ENCODE measurements at regions not wholly inside any gene's neighbourhood (a gene's known extent, or its start where the extent isn't known, plus 50 kb on each side); places are given as distances from the start of the nearest gene placed in this dataset.
"Not testable (repeated sequence)": the region's sequence is repeated elsewhere in the genome, so short reads cannot be mapped to it uniquely, and the experiment has no call there.

DNA sequence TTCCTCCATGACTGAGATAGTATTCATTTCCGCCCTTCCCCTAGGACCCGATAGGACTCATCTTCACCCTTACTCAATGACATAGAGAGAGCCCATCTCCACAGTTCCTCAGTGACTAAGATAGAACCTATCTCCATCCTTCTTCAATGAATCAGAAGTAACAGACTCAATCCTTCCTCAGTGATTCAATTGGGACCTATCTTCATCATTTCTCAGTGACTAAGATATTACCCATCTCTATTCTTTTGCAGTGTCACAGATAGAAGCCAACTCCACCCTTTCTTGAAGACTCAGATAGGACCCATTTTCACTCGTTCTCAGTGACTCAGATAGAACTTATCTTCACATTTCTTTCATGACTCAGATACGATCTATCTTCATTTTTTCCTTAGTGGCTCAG is 164.6 kb downstream of the FBXO4 start:
- no peak for DNase-seq (ENCODE audit: low read depth in 2 of 2)

DNA sequence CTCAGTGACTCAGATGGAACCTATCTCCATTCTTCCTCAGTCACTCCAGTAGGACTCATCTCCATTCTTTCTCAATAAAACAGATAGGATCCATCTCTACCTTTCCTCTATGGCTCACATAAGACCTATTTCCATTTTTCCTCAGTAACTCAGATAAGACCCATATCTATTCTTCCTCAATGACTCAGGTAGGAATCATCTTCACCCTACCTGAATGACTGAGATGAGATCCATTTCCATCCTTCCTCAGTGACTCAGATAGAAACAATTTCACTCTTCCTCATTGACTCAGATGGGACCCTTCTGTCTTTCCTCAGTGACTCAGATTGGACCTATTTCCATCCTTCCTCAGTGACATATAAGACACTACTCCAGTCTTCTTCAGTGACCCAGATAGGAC is 165.1 kb downstream of the FBXO4 start:
- DNase-seq (ENCODE audit: low read depth in 2 of 2), result no peak

DNA sequence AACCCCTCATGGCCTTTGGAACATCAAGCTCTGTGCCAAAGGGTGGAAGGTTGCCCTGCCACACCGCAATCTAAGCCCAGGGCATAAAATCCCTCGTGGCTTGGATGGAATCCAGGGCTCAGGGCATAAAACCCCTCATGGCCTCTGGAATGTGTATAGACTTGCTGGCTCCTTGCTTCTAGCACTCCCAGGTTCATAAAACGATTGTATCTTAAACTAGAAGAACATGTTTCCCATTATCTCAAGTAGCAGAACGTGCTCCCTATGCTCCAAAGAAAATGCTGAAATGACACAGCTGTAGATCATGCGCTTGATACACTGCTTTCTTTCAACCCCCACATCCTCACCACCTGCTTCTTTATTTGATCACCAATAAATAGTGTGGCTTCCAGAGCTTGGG is 174.8 kb downstream of the FBXO4 start:
- not testable (repeated sequence) for DNase-seq (ENCODE audit: low read depth in 2 of 2)

- no peak for DNase-seq (ENCODE audit: low read depth in 2 of 2)
Measured at GRCh38 chr5:42108468-42108867, 183.4 kb downstream of the FBXO4 start.

DNA sequence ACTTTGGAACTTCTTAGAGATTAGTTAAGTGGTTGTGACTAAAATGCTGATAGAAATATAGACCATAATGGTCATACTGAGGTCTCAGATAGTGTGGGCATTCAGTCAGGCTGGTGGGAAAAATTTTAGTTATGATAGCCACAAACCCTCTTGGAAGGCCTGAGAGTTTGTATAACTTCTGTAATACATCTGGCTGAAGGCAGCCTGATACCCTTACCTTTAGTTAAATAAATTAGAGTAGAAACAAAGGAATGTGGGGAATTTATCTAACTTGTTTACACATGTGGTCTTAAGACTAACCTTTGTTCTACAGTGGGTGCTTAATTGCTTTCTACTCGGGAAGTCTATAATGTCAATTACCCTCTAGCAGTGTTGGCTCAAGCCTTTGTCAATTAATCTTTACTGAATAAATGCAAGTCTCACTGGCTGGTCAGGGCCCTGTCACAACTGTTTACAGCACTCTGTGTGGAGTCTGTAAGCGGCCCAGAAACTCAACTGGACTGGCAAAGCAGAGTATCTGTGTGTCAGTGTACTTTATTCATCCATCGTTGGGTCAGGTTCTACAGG is 184.0 kb downstream of the FBXO4 start:
- no peak for DNase-seq (ENCODE audit: low read depth in 2 of 2)

DNA sequence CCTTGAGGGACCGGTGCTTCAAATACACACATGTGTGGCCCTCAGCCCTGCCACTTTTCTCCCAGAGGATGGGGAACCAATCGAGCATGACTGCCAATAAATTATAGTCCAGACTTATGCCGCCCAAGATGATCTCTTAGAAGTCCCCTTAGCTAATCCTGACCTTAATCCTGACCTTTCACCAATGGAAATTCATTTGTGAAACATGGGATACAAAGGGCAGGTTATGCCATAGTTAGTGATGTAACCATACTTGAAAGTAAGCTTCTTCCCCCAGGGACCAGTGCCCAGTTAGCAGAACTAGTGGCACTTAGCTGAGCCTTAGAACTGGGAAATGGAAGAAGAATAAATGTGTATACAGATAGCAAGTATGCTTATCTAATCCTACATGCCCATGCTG is 190.6 kb downstream of the FBXO4 start:
- DNase-seq (ENCODE audit: low read depth in 2 of 2), result not testable (repeated sequence)

- DNase-seq (ENCODE audit: low read depth in 2 of 2), result no peak
Measured at GRCh38 chr5:42120070-42120469, 195.0 kb downstream of the FBXO4 start.

GRCh38 chr5:42121401-42121800 is 196.3 kb downstream of the FBXO4 start:
- no peak for DNase-seq (ENCODE audit: low read depth in 2 of 2)

- DNase-seq (ENCODE audit: low read depth in 2 of 2), result no peak
Measured at GRCh38 chr5:42131081-42131480, 206.0 kb downstream of the FBXO4 start.

DNA sequence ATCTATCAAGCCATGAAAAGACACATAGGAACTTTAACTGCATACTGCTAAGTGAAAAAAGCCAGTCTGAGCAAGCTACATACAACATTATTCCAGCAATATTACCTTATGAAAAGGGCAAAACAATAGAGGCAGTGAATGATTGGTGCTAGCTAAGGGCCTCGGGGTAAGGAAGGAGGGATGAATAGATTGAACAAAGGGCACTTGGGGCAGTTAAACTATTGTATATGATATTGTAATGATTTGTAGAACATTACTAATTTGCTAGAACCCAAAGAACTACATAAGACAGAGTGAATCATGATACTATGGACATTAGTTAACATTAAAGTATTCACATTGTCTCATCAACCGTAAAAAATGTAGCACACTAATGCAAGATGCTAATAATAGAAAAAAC is 218.3 kb downstream of the FBXO4 start:
- DNase-seq (ENCODE audit: low read depth in 2 of 2), result no peak

- no peak for DNase-seq (ENCODE audit: low read depth in 2 of 2)
Measured at GRCh38 chr5:42148813-42149212, 223.7 kb downstream of the FBXO4 start.

GRCh38 chr5:42157215-42157614 is 232.1 kb downstream of the FBXO4 start:
- DNase-seq (ENCODE audit: low read depth in 2 of 2), result no peak

DNA sequence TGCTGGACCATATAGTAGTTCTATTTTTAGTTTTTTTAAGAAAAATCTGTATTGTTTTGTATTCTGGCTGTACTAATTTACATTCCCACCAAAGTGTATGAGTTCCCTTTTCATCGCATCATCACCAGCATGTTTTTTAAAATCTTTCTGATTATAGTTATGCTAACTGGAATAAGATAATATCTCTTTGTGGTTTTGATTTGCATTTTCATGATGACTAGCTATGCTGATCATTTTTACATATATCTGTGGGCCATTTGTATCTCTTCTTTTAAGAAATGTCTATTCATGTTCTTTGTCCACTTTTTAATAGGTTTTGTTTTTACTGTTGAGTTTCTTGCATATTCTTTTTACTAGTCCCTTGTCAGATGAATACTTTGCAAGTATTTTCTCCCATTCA is 238.0 kb downstream of the FBXO4 start:
- DNase-seq (ENCODE audit: low read depth in 2 of 2), result no peak

DNA sequence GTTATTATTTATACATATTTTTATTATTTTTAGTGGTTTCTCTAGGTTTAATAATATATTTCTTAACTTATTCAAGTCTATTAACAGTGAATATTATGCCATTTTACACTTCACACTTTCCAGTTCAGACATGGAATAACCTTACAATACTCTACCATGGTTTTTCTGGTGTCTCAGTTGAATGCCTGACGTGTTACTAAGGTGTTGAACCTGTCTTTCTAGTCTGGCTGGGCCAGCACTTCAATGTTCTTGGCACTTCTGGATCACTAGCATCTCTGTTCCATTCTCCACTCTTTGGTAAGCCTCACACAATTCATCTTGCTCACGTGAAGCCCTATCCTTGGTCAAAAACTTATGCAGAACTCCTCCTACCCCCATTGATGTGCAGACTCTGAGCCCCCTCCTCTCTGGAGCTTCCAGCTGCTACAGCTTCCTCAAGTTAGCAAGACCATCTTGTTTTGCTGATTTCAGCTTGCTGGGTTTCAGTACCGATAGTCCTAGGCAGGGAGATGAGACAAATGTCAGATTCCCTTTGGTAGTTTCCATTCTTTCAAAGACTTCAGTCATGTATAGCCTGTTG is 243.1 kb downstream of the FBXO4 start:
- DNase-seq (ENCODE audit: low read depth in 2 of 2), result no peak

DNA sequence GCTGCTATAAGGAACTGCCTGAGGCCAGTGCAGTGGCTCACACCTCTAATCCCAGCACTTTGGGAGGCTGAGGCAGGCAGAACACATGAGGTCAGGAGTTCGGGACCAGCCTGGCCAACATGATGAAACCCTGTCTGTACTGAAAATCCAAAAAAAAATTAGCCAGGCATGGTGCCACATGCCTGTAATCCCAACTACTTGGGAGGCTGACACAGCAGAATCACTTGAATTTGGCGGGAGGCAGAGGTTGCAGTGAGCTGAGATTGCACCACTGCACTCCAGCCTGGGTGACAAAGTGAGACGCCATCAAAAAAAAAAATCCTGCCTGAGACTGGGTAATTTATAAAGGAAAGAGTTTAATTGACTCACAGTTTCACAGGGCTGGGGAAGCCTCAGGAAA is 247.1 kb upstream of the GHR start:
- not testable (repeated sequence) for DNase-seq (ENCODE audit: low read depth in 2 of 2)

- DNase-seq (ENCODE audit: low read depth in 2 of 2), result not testable (repeated sequence)
Measured at GRCh38 chr5:42179843-42180242, 243.4 kb upstream of the GHR start.

DNA sequence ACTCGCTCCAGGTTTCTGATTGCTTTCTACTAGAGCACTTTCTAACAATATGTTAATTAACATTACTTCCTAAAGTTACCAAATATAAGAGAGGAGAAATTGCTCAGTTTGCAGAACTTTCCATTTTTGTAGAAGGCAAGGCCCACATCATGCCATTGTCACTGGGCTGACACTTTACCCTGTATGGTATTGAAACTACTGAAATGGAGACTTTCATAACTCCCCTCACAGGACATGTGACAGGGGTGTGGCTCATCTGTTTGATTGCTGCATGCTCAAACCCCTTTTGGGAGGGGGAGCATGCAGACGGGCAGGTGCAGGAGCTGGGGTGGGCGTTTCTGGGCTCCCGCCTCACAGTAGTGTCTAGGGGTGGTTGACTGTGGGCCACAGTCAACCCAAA is 206.3 kb upstream of the GHR start:
- DNase-seq (ENCODE audit: low read depth in 2 of 2), result no peak

DNA sequence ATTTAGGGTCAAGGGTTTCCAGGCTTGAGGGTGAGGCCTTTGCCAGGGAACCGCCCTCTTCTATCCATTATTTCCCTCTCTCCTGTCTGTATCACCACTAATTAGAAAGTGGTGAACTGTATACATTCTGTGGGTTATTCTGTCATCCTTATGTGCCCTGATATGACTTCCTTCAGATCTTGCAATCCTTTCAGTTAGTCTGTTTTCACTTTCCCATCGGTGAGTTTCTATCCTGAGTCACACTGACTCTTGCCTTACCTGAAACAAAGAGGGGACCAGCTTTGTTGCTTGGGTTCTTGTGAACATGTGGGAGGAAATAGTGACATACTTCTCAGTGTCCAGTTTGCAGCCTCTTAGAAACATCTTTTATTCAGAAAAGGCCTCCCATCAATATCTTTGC is 205.4 kb upstream of the GHR start:
- no peak for DNase-seq (ENCODE audit: low read depth in 2 of 2)

- no peak for DNase-seq (ENCODE audit: low read depth in 2 of 2)
Measured at GRCh38 chr5:42225009-42225408, 198.2 kb upstream of the GHR start.

DNA sequence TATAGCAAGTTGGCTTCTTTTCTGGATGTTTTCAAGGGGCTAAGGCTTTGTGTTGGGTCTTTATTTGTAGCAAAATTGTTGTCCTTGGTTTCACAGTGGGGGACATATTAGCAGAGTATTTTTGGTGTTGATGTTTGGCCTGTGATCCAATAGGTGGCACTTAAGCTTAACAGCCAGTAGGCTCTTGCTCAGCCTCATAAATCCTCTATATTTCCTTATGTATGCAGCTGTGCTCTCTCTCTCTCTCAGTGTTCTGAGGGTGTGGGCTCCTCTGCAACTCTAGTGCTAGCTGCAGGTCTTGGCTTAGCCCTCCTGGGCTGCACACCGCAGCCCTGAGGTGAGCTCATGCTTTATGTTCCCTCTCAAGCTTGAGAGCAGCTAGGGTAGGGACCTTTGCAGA is 195.0 kb upstream of the GHR start:
- DNase-seq (ENCODE audit: low read depth in 2 of 2), result no peak

GRCh38 chr5:42230839-42231238 is 192.4 kb upstream of the GHR start:
- no peak for DNase-seq (ENCODE audit: low read depth in 2 of 2)

GRCh38 chr5:42235241-42235640 is 188.0 kb upstream of the GHR start:
- DNase-seq (ENCODE audit: low read depth in 2 of 2), result no peak

DNA sequence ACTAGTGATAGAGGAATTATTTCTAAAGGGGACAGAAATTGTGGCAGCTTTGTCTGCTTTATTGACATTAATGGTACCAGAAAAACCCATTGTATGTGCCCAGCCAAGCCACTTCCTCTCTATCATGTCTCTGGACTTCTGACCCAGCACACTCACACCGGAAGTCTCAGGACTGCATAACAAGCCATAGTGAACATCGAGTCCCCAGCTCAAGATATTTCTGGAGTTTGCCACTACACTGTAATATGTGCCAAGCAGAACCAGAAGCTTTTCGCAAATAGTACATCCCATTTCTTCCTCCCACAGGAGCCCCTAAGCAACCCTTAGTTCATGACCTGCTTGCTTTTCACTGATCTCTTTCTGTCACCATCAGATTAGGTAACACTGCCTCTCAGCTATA is 187.4 kb upstream of the GHR start:
- DNase-seq (ENCODE audit: low read depth in 2 of 2), result no peak

DNA sequence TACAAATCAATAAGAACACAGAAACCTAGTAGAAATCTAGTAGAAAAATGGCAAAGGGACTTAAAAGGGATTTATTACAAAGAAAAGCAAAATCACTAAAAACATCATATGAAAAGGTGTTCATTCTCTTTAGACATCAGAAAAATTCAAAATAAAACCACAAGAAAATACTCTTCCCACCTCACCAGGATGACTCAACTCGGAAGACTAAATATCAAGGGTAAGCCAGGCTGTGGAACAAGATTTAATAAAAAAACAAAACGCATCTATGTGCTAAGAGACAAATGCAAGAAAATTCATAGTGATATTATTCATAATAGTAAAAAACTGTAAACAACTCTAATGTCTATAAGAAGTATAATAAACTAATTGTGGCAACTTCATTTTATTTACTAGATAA is 181.6 kb upstream of the GHR start:
- DNase-seq (ENCODE audit: low read depth in 2 of 2), result no peak
